ENCODE measurements at regions not wholly inside any gene's neighbourhood (a gene's known extent, or its start where the extent isn't known, plus 50 kb on each side); places are given as distances from the start of the nearest gene placed in this dataset.

DNA sequence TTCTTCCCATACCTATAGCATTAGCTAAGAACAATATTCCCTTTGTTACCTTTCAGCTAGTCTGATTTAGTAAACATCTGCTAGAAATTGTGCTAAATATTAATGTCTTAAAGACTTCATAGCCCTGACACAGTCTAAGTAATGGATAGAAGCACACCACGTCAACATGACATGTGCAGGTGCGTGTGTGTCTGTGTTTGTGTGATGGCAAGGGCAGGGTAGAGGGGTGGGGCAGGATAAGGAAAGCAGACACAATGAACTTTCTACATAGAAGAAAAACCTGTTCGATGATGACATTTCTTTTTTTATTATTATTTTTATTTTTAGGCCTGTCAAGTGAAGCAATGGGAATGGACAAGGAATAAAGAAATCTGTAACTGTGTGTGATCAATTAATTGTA, 223.3 kb downstream of the NOL4 start:
- H3K79me2 ChIP-seq (ENCODE audit: low read length): no peaks in the 10 kb centered on the region
- no peaks in the 10 kb centered on the region for H4K20me1 ChIP-seq (ENCODE audit: insufficient read depth, low read length)
- no peaks in the 10 kb centered on the region for H3K9me3 ChIP-seq (replicated peaks; ENCODE audit: insufficient read depth, low read length)
- H3K36me3 ChIP-seq (replicated peaks; ENCODE audit: insufficient read depth, low read length): no peaks in the 10 kb centered on the region
- H3K4me1 ChIP-seq (ENCODE audit: low read length): no peaks in the 10 kb centered on the region
- no peak overlapping the region for H3K27ac ChIP-seq (ENCODE audit: low read length)
- no peak overlapping the region for H2AFZ ChIP-seq (ENCODE audit: low read length)
- TF ChIP-seq EZH2 (optimal IDR thresholded peaks at IDR 0.05; ENCODE audit: low read depth, low read length): no peak
- no peak for TF ChIP-seq CTCF (IDR thresholded peaks at IDR 0.05; ENCODE audit: low read length)
- TF ChIP-seq EZH2phosphoT487 (IDR thresholded peaks at IDR 0.05; ENCODE audit: low read length): no peak
- H3K27me3 ChIP-seq (replicated peaks; ENCODE audit: insufficient read depth, low read length): no peaks in the 10 kb centered on the region
- no peak overlapping the region for H3K4me2 ChIP-seq (ENCODE audit: low read depth, low read length)
- H3K9ac ChIP-seq (ENCODE audit: low read length): no peak overlapping the region
- H3K9me2 ChIP-seq (replicated peaks; ENCODE audit: insufficient read depth, low read length): no peaks in the 10 kb centered on the region
- no peak overlapping the region for H3K4me3 ChIP-seq (ENCODE audit: low read length)
- DNase-seq: no peak
- no peaks in the 10 kb centered on the region for H3F3A ChIP-seq (ENCODE audit: insufficient read depth, low read length)

DNA sequence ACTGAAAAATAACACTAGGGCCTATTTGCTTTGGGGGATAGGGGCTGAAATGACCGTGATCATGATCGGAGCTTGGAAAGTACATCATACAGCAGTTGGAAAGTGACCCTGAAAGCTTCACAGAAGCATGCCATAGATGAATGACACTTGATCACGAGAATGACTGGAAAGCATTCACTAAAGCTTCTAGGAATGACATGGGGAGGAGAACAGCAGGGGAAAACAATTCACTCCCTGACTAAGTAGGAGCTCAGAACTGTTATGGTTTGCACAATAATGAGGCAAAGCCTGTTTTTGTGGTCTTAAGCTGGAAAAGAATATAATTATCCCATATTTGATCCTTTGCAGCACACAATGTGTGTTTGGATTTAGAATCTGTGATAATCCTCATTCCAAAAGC, 237.5 kb downstream of the NOL4 start:
- Histone ChIP-seq H3K9me3 (replicated peaks; ENCODE audit: insufficient read depth, low read length) (no peaks in the 10 kb centered on the region), H3K27me3 (replicated peaks; ENCODE audit: insufficient read depth, low read length) (no peaks in the 10 kb centered on the region), H3K4me2 (ENCODE audit: low read depth, low read length) (no peak overlapping the region), H3K9ac (ENCODE audit: low read length) (no peak overlapping the region), H3K4me3 (ENCODE audit: low read length) (no peak overlapping the region), H2AFZ (ENCODE audit: low read length) (no peak overlapping the region), H3F3A (ENCODE audit: insufficient read depth, low read length) (no peaks in the 10 kb centered on the region), H4K20me1 (ENCODE audit: insufficient read depth, low read length) (no peaks in the 10 kb centered on the region; the same call in 1 of the 2 replicates), H3K27ac (ENCODE audit: low read length) (no peak overlapping the region), H3K79me2 (ENCODE audit: low read length) (no peaks in the 10 kb centered on the region), H3K4me1 (ENCODE audit: low read length) (no peaks in the 10 kb centered on the region), H3K9me2 (replicated peaks; ENCODE audit: insufficient read depth, low read length) (no peaks in the 10 kb centered on the region), H3K36me3 (replicated peaks; ENCODE audit: insufficient read depth, low read length) (no peaks in the 10 kb centered on the region)
- DNase-seq: no peak
- TF ChIP-seq EZH2 (optimal IDR thresholded peaks at IDR 0.05; ENCODE audit: low read depth, low read length) (no peak), CTCF (IDR thresholded peaks at IDR 0.05; ENCODE audit: low read length) (no peak), EZH2phosphoT487 (IDR thresholded peaks at IDR 0.05; ENCODE audit: low read length) (no peak)

GRCh38 chr18:33983126-33983525, 241.6 kb downstream of the NOL4 start:
- H3K9ac ChIP-seq (ENCODE audit: low read length): no peak overlapping the region
- no peaks in the 10 kb centered on the region for H3K79me2 ChIP-seq (ENCODE audit: low read length)
- no peaks in the 10 kb centered on the region for H3K4me1 ChIP-seq (ENCODE audit: low read length)
- H2AFZ ChIP-seq (ENCODE audit: low read length): no peak overlapping the region
- H3K27ac ChIP-seq (ENCODE audit: low read length): no peak overlapping the region
- no peak overlapping the region for H3K4me2 ChIP-seq (ENCODE audit: low read depth, low read length)
- H3K27me3 ChIP-seq (replicated peaks; ENCODE audit: insufficient read depth, low read length): no peaks in the 10 kb centered on the region
- no peaks in the 10 kb centered on the region for H3K9me2 ChIP-seq (replicated peaks; ENCODE audit: insufficient read depth, low read length)
- no peaks in the 10 kb centered on the region; the same call in 1 of the 2 replicates for H4K20me1 ChIP-seq (ENCODE audit: insufficient read depth, low read length)
- H3F3A ChIP-seq (ENCODE audit: insufficient read depth, low read length): no peaks in the 10 kb centered on the region
- no peak for TF ChIP-seq CTCF (IDR thresholded peaks at IDR 0.05; ENCODE audit: low read length)
- TF ChIP-seq EZH2phosphoT487 (IDR thresholded peaks at IDR 0.05; ENCODE audit: low read length): no peak
- no peaks in the 10 kb centered on the region for H3K9me3 ChIP-seq (replicated peaks; ENCODE audit: insufficient read depth, low read length)
- no peak for DNase-seq
- no peaks in the 10 kb centered on the region for H3K36me3 ChIP-seq (replicated peaks; ENCODE audit: insufficient read depth, low read length)
- no peak overlapping the region for H3K4me3 ChIP-seq (ENCODE audit: low read length)
